ENCODE measurements at regions not wholly inside any gene's neighbourhood (a gene's known extent, or its start where the extent isn't known, plus 50 kb on each side); places are given as distances from the start of the nearest gene placed in this dataset.

GRCh38 chr5:112546946-112547592 lies 128.0 kb upstream of the EPB41L4A start:
- TF ChIP-seq, protein P1, sequence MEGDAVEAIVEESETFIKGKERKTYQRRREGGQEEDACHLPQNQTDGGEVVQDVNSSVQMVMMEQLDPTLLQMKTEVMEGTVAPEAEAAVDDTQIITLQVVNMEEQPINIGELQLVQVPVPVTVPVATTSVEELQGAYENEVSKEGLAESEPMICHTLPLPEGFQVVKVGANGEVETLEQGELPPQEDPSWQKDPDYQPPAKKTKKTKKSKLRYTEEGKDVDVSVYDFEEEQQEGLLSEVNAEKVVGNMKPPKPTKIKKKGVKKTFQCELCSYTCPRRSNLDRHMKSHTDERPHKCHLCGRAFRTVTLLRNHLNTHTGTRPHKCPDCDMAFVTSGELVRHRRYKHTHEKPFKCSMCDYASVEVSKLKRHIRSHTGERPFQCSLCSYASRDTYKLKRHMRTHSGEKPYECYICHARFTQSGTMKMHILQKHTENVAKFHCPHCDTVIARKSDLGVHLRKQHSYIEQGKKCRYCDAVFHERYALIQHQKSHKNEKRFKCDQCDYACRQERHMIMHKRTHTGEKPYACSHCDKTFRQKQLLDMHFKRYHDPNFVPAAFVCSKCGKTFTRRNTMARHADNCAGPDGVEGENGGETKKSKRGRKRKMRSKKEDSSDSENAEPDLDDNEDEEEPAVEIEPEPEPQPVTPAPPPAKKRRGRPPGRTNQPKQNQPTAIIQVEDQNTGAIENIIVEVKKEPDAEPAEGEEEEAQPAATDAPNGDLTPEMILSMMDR (conservative IDR thresholded peaks at IDR 0.05; ENCODE audit: low read depth, low read length), result no peak
- no peak for TF ChIP-seq EZH2 (IDR thresholded peaks at IDR 0.05; ENCODE audit: borderline replicate concordance, low read depth, low read length, poor library complexity, severe bottlenecking)

Data from A673 (cell line).